HepG2 (cell line): ENCODE measurements at regions not wholly inside any gene's neighbourhood (a gene's known extent, or its start where the extent isn't known, plus 50 kb on each side); places are given as distances from the start of the nearest gene placed in this dataset.

Source experiments
- ATAC-seq: fragments of 200-7000 bp; cut with Tn5 transposase; 3 replicates; pipeline ENCODE4 v1.9.1; 2020; ENCODE audit warnings: mild to moderate bottlenecking, moderate library complexity
- BruUV-seq: library from RNA; stranded (reverse); fragments of 400-500 nt; replicated peaks from 2 replicates; lab custom pipeline; 2021; lab: Mats Ljungman, UMichigan
- CTCF ChIA-PET: fragments of 300-600 bp; formaldehyde crosslinking; extraction: SDS; loops from one replicate; lab custom pipeline; 2021; ENCODE audit warnings: low total read pairs, inconsistent platforms, low intra/inter-chr PET ratio; lab: Yijun Ruan, JAX
- POLR2A ChIA-PET: fragments of 350-600 bp; sonication (Branson Sonifier 250); formaldehyde crosslinking; loops from one replicate; lab custom pipeline; 2020; ENCODE audit warnings: antibody characterized with exemption, inconsistent platforms; lab: Yijun Ruan, JAX
- DNase-seq: peaks from one replicate; pipeline ENCODE4 v3.0.0-alpha.2; 2015; ENCODE audit warnings: low spot score
- FAIRE-seq: peaks from 3 replicates; lab custom pipeline; 2011; peaks lifted over from hg19 to GRCh38; lab: Jason Lieb, UNC
- H2AFZ ChIP-seq: one replicate; pipeline ENCODE4 v1.6.1; 2011; ENCODE audit warnings: low read length, inconsistent platforms
- H3K27ac ChIP-seq: fragments of 300-600 bp; 3 replicates; pipeline ENCODE4 v1.8.0; 2011; ENCODE audit warnings: mixed run types, mild to moderate bottlenecking, mixed read lengths, low read length, inconsistent platforms; ENCODE audit not compliant: insufficient read depth; ENCODE audit errors: extremely low read length
- H3K27me3 ChIP-seq, 2 experiments: fragments of 200-600 bp in 1 of 2; 2 replicates in 1 of 2; 3 replicates in 1 of 2; pipeline versions ENCODE4 v1.6.0 to v1.8.0; 2011; ENCODE audit warnings: low read length in 2 of 2, mild to moderate bottlenecking in 2 of 2, moderate library complexity in 2 of 2, inconsistent platforms in 1 of 2; ENCODE audit not compliant: insufficient read depth in 2 of 2, control insufficient read depth in 1 of 2
- H3K36me3 ChIP-seq, 2 experiments: fragments of 200-600 bp in 1 of 2; replicated peaks in 1 of 2; 2 replicates in 1 of 2; 3 replicates in 1 of 2; pipeline versions ENCODE4 v1.5.1 to v1.8.0; 2011; ENCODE audit warnings: low read length in 2 of 2, inconsistent platforms in 1 of 2; ENCODE audit not compliant: insufficient read depth in 2 of 2, control insufficient read depth in 1 of 2
- H3K4me1 ChIP-seq: 2 replicates; pipeline ENCODE4 v1.5.1; 2012; ENCODE audit warnings: low read length, inconsistent platforms; ENCODE audit not compliant: insufficient read depth
- H3K4me2 ChIP-seq: 2 replicates; pipeline ENCODE4 v1.6.0; 2011; ENCODE audit warnings: low read depth, low read length, inconsistent platforms
- H3K4me3 ChIP-seq, 3 experiments: fragments of 200-600 bp in 1 of 3; sonication (generic), shearing (Covaris generic) in 1 of 3; replicated peaks in 1 of 3; 2 replicates each; pipeline ENCODE4 v1.5.1; 2011 to 2016; ENCODE audit warnings: low read length in 3 of 3, inconsistent platforms in 2 of 3, low read depth in 2 of 3, mild to moderate bottlenecking in 2 of 3, control low read depth in 1 of 3, mixed read lengths in 1 of 3; ENCODE audit not compliant: insufficient read depth in 1 of 3
- H3K79me2 ChIP-seq: one replicate; pipeline ENCODE4 v1.6.1; 2011; ENCODE audit warnings: low read length, inconsistent platforms; ENCODE audit not compliant: insufficient read depth
- H3K9ac ChIP-seq: 2 replicates; pipeline ENCODE4 v1.6.0; 2011; ENCODE audit warnings: mild to moderate bottlenecking, low read depth, low read length, inconsistent platforms; ENCODE audit not compliant: insufficient read depth
- H3K9me3 ChIP-seq: 2 replicates; pipeline ENCODE4 v1.5.1; 2012; ENCODE audit warnings: mild to moderate bottlenecking, low read length
- H4K20me1 ChIP-seq: 2 replicates; pipeline ENCODE4 v1.6.0; 2011; ENCODE audit warnings: inconsistent platforms, mild to moderate bottlenecking, low read length, moderate library complexity; ENCODE audit not compliant: insufficient read depth
- ATF3 ChIP-seq: sonication (generic); formaldehyde crosslinking; IDR thresholded peaks from 2 replicates; pipeline ENCODE4 v1.4.0; 2020; ENCODE audit warnings: missing genetic modification reagents
- HNF4A ChIP-seq: sonication (generic); formaldehyde crosslinking; IDR thresholded peaks from 2 replicates; pipeline ENCODE4 v1.4.0; 2020; ENCODE audit warnings: missing genetic modification reagents
- ZEB1 ChIP-seq: IDR thresholded peaks from 2 replicates; pipeline ENCODE4 v1.6.1; 2012; ENCODE audit warnings: mild to moderate bottlenecking, low read depth, inconsistent platforms; ENCODE audit not compliant: insufficient replicate concordance
- WGBS: methylation state at CpG from one replicate; pipeline ENCODE4 v1.1.6; 2017; ENCODE audit warnings: low lambda C conversion rate; 5-methylcytosine and 5-hydroxymethylcytosine counted together
- in situ Hi-C: cut with HindIII; loops from 2 replicates; pipeline ENCODE4 v1.10.0; 2017; ENCODE audit warnings: low pct_unique_long_range_greater_than_20kb; ENCODE audit not compliant: extremely low pct_ligation_motif_present
- intact Hi-C: fragments of 100-400 bp; cut with micrococcal nuclease; formaldehyde crosslinking; loops from one replicate; pipeline ENCODE4 v1.10.0; 2022; ENCODE audit not compliant: unreplicated experiment

GRCh38 chr7:41416208-41416595 is 286.7 kb downstream of the INHBA start:
- Histone ChIP-seq H3K4me3 (no peak overlapping the region), H3K36me3 (no peaks in the 10 kb centered on the region), H3K4me2 (no peak overlapping the region), H4K20me1 (no peaks in the 10 kb centered on the region), H3K9me3 (peaks cover 50% of the 10 kb centered on the region; the same call in 1 of the 2 replicates), H2AFZ (no peak overlapping the region), H3K9ac (no peak overlapping the region), H3K4me1 (no peaks in the 10 kb centered on the region), H3K79me2 (no peaks in the 10 kb centered on the region), H3K27me3 (no peaks in the 10 kb centered on the region), H3K27ac (no peak overlapping the region)
- ChIA-PET POLR2A (no interaction called here), CTCF (no interaction called here)
- no TSS peak for BruUV-seq
- no peak for TF ChIP-seq ZEB1
- 4% methylated on average over 3 of the region's 3 CpGs for WGBS
- intact Hi-C loops (no loop called here), in situ Hi-C loops (no loop called here)
- FAIRE-seq (no peak), DNase-seq (no peak), ATAC-seq (no peak)

- Histone ChIP-seq H3K4me2 (no peak overlapping the region), H3K9me3 (peaks cover 45% of the 10 kb centered on the region; the same call in 1 of the 2 replicates), H3K4me3 (no peak overlapping the region), H3K4me1 (no peaks in the 10 kb centered on the region), H3K36me3 (no peaks in the 10 kb centered on the region), H3K27me3 (no peaks in the 10 kb centered on the region), H3K9ac (no peak overlapping the region), H3K79me2 (no peaks in the 10 kb centered on the region), H2AFZ (no peak overlapping the region)
- ChIA-PET CTCF (no interaction called here), POLR2A (no interaction called here)
- DNase-seq: no peak
- FAIRE-seq: no peak
- intact Hi-C loops: no loop called here
- TF ChIP-seq HNF4A (CRISPR knock-in tag) (0 out of 2 replicates have a peak, but pooled peaks have one; percentile 20), ATF3 (CRISPR knock-in tag) (no peak)
- TF ChIP-seq, all 625 proteins: peak for 1
- no peak for ATAC-seq
- in situ Hi-C loops: no loop called here
- no peaks in the 10 kb centered on the region for H4K20me1 ChIP-seq
- BruUV-seq: no TSS peak
- H3K27ac ChIP-seq: no peak overlapping the region
- 27% methylated on average over 5 of the region's 5 CpGs for whole genome bisulfite sequencing
Observed at GRCh38 chr7:41415471-41416207, 287.3 kb downstream of the INHBA start.
